Common myeloid progenitor, CD34-positive (primary cell): ENCODE measurements at regions not wholly inside any gene's neighbourhood (a gene's known extent, or its start where the extent isn't known, plus 50 kb on each side); places are given as distances from the start of the nearest gene placed in this dataset.
"Not testable (repeated sequence)": the region's sequence is repeated elsewhere in the genome, so short reads cannot be mapped to it uniquely, and the experiment has no call there.

Experiments
- CTCF ChIA-PET: fragments of 350-600 bp; sonication (Branson Sonifier 250); formaldehyde crosslinking; loops from one replicate; lab custom pipeline; 2021; ENCODE audit warnings: antibody characterized with exemption; lab: Charles Lee
- POLR2A ChIA-PET: fragments of 350-600 bp; sonication (Branson Sonifier 250); formaldehyde crosslinking; loops from one replicate; lab custom pipeline; 2021; ENCODE audit warnings: antibody characterized with exemption; lab: Charles Lee
- DNase-seq, 3 donors: peaks; one replicate each; pipeline versions ENCODE4 v3.0.0 to v3.0.0-alpha.2; 2013
- H3K27ac ChIP-seq, 2 experiments: 1 replicate in 1 of 2; 2 replicates in 1 of 2; pipeline ENCODE4 v1.7.0; 2013; ENCODE audit warnings: inconsistent platforms in 2 of 2, low read length in 2 of 2, mild to moderate bottlenecking in 2 of 2, low read depth in 1 of 2, moderate library complexity in 1 of 2; ENCODE audit not compliant: severe bottlenecking in 2 of 2, insufficient read depth in 1 of 2, poor library complexity in 1 of 2
- H3K27me3 ChIP-seq, 5 experiments: replicated peaks in 2 of 5; 1 replicate in 3 of 5; 2 replicates in 2 of 5; pipeline versions ENCODE4 v1.6.1 to v1.7.0; 2013; ENCODE audit warnings: low read length in 4 of 5, mild to moderate bottlenecking in 2 of 5, moderate library complexity in 2 of 5, inconsistent platforms in 1 of 5; ENCODE audit not compliant: insufficient read depth in 5 of 5, control insufficient read depth in 4 of 5
- H3K36me3 ChIP-seq, 4 experiments: 1 replicate in 2 of 4; 2 replicates in 2 of 4; pipeline versions ENCODE4 v1.6.1 to v1.7.0; 2013; ENCODE audit warnings: low read length in 3 of 4, control low read depth in 1 of 4, mild to moderate bottlenecking in 1 of 4; ENCODE audit not compliant: control insufficient read depth in 4 of 4, insufficient read depth in 4 of 4
- H3K4me1 ChIP-seq, 4 experiments: 1 replicate in 3 of 4; 2 replicates in 1 of 4; pipeline versions ENCODE4 v1.6.1 to v1.7.1; 2013; ENCODE audit warnings: low read length in 3 of 4, mild to moderate bottlenecking in 3 of 4, control low read depth in 1 of 4, inconsistent platforms in 1 of 4, moderate library complexity in 1 of 4; ENCODE audit not compliant: control insufficient read depth in 4 of 4, insufficient read depth in 4 of 4; ENCODE audit errors: control extremely low read depth in 1 of 4
- H3K4me3 ChIP-seq, 7 experiments: 1 replicate in 4 of 7; 2 replicates in 3 of 7; pipeline versions ENCODE4 v1.5.1 to v1.7.0; 2013; ENCODE audit warnings: mild to moderate bottlenecking in 7 of 7, low read length in 6 of 7, moderate library complexity in 6 of 7, inconsistent platforms in 2 of 7, low read depth in 2 of 7, control low read depth in 1 of 7; ENCODE audit not compliant: insufficient read depth in 4 of 7, control insufficient read depth in 1 of 7; ENCODE audit errors: extremely low read depth in 1 of 7
- H3K9me3 ChIP-seq, 5 experiments: 1 replicate in 4 of 5; 2 replicates in 1 of 5; pipeline versions ENCODE4 v1.6.1 to v1.7.1; 2013; ENCODE audit warnings: low read length in 4 of 5, mild to moderate bottlenecking in 2 of 5, inconsistent platforms in 1 of 5, low read depth in 1 of 5, moderate library complexity in 1 of 5; ENCODE audit not compliant: control insufficient read depth in 4 of 5, insufficient read depth in 2 of 5; ENCODE audit errors: control extremely low read depth in 1 of 5
- WGBS: methylation state at CpG from one replicate; pipeline ENCODE4 v1.1.5; 2013; ENCODE audit not compliant: insufficient coverage; 5-methylcytosine and 5-hydroxymethylcytosine counted together

DNA sequence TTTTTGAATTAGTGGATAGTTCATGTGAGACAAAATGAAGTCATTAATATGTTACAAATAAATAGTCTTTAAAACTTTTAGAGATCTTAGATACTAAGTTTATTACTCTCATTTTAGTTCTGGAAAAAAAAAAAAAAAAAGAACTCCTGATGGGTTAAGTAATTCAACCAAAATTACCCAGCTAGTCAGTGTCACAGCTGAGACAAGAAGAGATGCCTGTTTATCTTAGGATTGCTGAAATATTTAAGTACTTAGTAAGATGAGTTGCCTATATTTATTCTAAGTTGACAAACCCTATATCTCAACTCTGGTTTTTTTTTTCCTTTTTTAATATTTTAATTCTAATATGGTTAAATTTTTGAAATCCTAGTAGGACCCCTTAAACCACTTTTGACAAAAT, 781.0 kb upstream of the LRRN3 start:
- ChIA-PET POLR2A (no interaction called here), CTCF (no interaction called here)
- Histone ChIP-seq H3K4me1 (no peaks in the 10 kb centered on the region), H3K9me3 (peaks cover 0 to 4% (median 2%) of the 10 kb centered on the region in 5 experiments), H3K4me3 (no peak overlapping the region), H3K27me3 (no peaks in the 10 kb centered on the region), H3K36me3 (no peaks in the 10 kb centered on the region), H3K27ac (no peak overlapping the region)
- no peak for DNase-seq

DNA sequence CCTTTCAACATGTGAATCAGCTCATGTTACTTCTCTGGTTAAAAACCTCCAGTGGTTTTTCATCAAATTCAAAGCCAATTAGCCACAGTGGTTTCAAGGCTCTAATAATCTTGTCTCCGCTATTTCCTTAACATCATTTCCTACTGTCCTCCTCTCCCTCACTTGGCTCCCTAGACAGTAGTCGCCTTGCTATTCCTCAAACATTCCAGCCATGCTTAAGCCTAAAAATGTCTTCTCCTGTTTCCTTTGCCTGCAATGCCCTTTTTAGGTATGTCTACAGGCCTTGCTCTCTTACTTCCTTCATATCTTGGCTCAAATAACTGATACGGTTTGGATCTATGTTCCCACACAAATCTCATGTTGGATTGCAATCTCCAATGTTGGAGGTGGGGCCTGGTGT, 779.4 kb upstream of the LRRN3 start:
- no peaks in the 10 kb centered on the region for H3K4me1 ChIP-seq

DNA sequence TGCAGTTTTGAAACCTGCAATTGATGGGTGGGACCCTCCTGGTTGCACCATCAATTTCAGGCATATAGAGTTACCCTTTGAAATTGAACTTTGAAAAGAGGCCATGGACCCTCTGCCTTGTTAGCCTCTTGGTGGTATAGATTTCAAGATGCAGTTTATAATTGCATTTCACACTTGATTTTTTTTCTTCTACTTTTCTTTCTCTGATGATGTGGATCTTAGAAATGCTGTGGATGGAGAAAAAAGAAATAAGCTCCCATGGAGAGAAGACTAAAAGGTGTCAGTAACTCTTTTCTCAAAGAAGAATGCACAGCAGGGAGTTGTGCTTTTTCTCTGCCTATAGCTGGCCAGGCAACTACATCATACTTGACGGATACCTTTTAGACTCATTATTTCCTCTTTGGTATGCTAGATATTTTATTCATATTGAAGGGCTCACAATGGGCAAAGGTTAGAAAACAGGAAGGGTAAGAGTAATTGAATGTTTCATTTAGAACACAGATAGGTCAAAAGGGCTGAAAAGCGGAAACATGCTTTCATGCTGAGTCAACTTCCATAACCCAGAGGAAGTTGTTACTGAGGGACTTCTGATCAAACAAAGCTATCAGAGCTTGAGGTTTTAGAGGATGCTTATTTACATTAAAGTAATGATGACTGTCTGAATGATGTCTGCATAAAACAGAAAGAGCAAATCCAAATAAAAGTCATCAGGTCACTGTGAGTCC, 773.2 kb upstream of the LRRN3 start:
- WGBS, result 75% methylated on average over 1 of the region's 2 CpGs
- Histone ChIP-seq H3K36me3 (no peaks in the 10 kb centered on the region), H3K27ac (no peak overlapping the region), H3K4me3 (no peak overlapping the region), H3K27me3 (no peaks in the 10 kb centered on the region), H3K4me1 (no peaks in the 10 kb centered on the region), H3K9me3 (peaks cover 0 to 3% (median 0%) of the 10 kb centered on the region in 5 experiments)
- CTCF ChIA-PET, result interaction anchor here (1.5 kb wide), 1 partner anchor 9 kb away, joined by 3 read pairs; no protein-coding TSS in a partner anchor
- DNase-seq, result peak in 2 of 3 donors; percentile 1
- POLR2A ChIA-PET, result no interaction called here

More for the DNA sequence above, 779.4 kb upstream of the LRRN3 start:
- Histone ChIP-seq H3K9me3 (peaks cover 0 to 4% (median 2%) of the 10 kb centered on the region in 5 experiments), H3K27me3 (no peaks in the 10 kb centered on the region), H3K27ac (no peak overlapping the region), H3K4me3 (no peak overlapping the region), H3K36me3 (no peaks in the 10 kb centered on the region)
- ChIA-PET POLR2A (interaction anchor here (0.6 kb wide), 1 partner anchor 905 kb away, joined by 3 read pairs; no protein-coding TSS in a partner anchor), CTCF (no interaction called here)
- WGBS, result 100% methylated on average over 2 of the region's 3 CpGs
- no peak for DNase-seq

DNA sequence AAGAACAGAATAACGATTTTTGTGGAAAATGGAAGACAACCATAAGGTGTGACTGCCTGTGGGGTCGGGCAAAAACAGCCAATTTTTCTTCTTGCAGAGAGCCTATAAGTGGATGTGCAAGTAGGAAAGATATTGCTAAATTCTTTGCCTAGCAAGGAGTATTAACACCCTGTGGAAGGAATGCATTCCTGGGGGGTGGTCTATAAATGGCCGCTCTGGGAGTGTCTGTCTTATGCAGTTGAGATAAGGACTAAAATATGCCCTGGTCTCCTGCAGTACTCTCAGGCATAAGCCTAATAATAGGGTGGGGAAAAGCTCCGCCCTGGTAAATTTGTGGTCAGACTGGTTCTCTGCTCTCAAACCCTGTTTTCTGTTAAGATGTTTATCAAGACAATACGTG, 770.6 kb upstream of the LRRN3 start:
- H3K4me3 ChIP-seq, H3K27ac ChIP-seq, CTCF ChIA-PET, H3K27me3 ChIP-seq, DNase-seq, H3K4me1 ChIP-seq, H3K36me3 ChIP-seq, H3K9me3 ChIP-seq, POLR2A ChIA-PET: not testable (repeated sequence)
- 93% methylated on average over 4 of the region's 5 CpGs for WGBS

DNA sequence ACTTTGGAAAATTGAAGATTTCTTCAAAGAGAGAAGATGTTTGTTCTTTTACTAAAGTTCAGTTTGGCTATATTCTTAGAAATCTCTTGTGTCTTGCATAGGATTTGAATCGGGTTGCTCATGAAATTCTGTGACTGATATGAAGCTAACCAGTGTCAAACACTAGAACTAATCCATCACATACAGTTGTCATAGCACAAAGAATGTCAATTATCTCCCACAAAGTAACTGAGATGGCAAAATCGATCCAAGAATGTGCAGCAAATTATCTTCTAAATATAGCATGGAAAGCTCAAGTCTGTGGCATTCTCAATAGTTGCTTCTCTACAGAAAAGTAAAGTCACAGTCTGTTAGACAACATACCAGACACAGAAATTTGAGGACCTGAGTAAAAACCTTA, 768.1 kb upstream of the LRRN3 start:
- Histone ChIP-seq H3K4me3 (no peak overlapping the region), H3K36me3 (no peaks in the 10 kb centered on the region), H3K9me3 (peaks cover 0 to 2% (median 0%) of the 10 kb centered on the region in 5 experiments), H3K4me1 (no peaks in the 10 kb centered on the region), H3K27me3 (no peaks in the 10 kb centered on the region), H3K27ac (no peak overlapping the region)
- POLR2A ChIA-PET, result no interaction called here
- WGBS, result 100% methylated on average over 1 of the region's 2 CpGs
- DNase-seq, result no peak
- CTCF ChIA-PET, result no interaction called here

DNA sequence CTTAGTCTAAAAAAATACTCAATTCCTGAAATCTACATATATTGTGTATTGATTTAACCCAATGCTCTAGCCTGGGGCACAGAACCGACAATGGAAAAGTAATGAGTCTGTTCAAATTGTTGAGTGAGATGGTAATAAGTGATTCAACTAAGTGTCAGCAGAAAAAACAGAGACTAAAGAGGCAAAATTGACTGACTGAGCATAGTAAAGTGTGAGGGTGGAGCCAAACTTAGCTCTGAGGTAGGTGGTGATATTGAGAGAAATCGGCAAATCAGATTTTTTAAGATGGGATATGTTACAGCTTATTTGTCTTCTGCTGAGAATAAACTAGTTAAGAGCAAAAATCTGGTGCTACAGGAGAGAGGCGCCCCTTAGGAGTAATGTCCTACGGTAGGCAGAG, 764.0 kb upstream of the LRRN3 start:
- WGBS, result 100% methylated on average over 4 of the region's 4 CpGs
- Histone ChIP-seq H3K4me3 (no peak overlapping the region), H3K9me3 (no peaks in the 10 kb centered on the region), H3K4me1 (no peaks in the 10 kb centered on the region), H3K27me3 (no peaks in the 10 kb centered on the region), H3K36me3 (no peaks in the 10 kb centered on the region), H3K27ac (no peak overlapping the region)
- POLR2A ChIA-PET, result no interaction called here
- CTCF ChIA-PET, result no interaction called here
- DNase-seq, result no peak

DNA sequence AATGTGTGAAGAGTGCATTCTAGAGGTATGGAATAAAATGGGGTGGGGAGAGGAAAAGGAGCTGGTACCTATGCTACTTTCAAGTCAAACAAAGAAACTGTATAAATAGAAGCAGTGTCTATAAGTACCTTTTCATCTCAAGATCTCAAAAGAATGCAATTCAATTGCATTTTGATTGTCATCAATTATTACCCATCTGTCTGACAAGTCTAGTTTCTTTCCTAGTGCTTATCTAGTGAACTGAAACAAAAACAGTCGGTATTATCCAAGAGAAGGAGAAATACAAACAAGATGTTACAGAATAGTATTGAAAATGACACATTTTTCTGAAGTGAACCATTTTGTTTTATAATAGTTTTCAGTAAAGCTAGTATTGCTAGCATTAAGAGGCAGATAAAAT, 754.5 kb upstream of the LRRN3 start:
- no peak overlapping the region for H3K4me3 ChIP-seq
- no peaks in the 10 kb centered on the region for H3K36me3 ChIP-seq
- no peaks in the 10 kb centered on the region for H3K4me1 ChIP-seq
- ChIA-PET CTCF (no interaction called here), POLR2A (interaction anchor here (0.6 kb wide), 1 partner anchor 107 kb away, joined by 5 read pairs; no protein-coding TSS in a partner anchor)
- WGBS, result 80% methylated on average over 1 of the region's 1 CpG
- DNase-seq, result no peak
- no peak overlapping the region for H3K27ac ChIP-seq
- H3K27me3 ChIP-seq, result no peaks in the 10 kb centered on the region
- no peaks in the 10 kb centered on the region for H3K9me3 ChIP-seq
